OCI-LY7 (cell line): ENCODE measurements at regions not wholly inside any gene's neighbourhood (a gene's known extent, or its start where the extent isn't known, plus 50 kb on each side); places are given as distances from the start of the nearest gene placed in this dataset.
"Not testable (repeated sequence)": the region's sequence is repeated elsewhere in the genome, so short reads cannot be mapped to it uniquely, and the experiment has no call there.

ENCODE experiments used
- CTCF ChIP-seq: fragments of 200-600 bp; sonication (generic); conservative IDR thresholded peaks from 2 replicates; pipeline ENCODE4 v1.5.1; 2014; ENCODE audit warnings: mild to moderate bottlenecking, antibody characterized with exemption, low read length, moderate library complexity, mixed read lengths
- EZH2phosphoT487 ChIP-seq: fragments of 200-600 bp; sonication (generic); IDR thresholded peaks from 2 replicates; pipeline ENCODE4 v1.6.1; 2018; ENCODE audit warnings: low read depth, borderline replicate concordance, mild to moderate bottlenecking, mixed run types, antibody characterized with exemption, low read length, moderate library complexity, mixed read lengths

GRCh38 chr6:60367800-60368199 is 1918.2 kb downstream of the KHDRBS2 start:
- TF ChIP-seq CTCF, EZH2phosphoT487: not testable (repeated sequence)
